Activated CD8-positive, alpha-beta T cell treated with anti-CD3 and anti-CD28 coated beads for 36 hours (primary cell): ENCODE measurements at regions not wholly inside any gene's neighbourhood (a gene's known extent, or its start where the extent isn't known, plus 50 kb on each side); places are given as distances from the start of the nearest gene placed in this dataset.

ENCODE experiments used
- ATAC-seq: fragments of 200-7000 bp; cut with Tn5 transposase; one replicate; pipeline ENCODE4 v1.10.0; 2021; ENCODE audit warnings: mild to moderate bottlenecking, moderate library complexity
- CTCF ChIA-PET: fragments of 350-600 bp; sonication (Branson Sonifier 250); formaldehyde crosslinking; loops from one replicate; lab custom pipeline; 2021; ENCODE audit warnings: antibody characterized with exemption; lab: Charles Lee
- POLR2A ChIA-PET: fragments of 350-600 bp; sonication (Branson Sonifier 250); formaldehyde crosslinking; loops from one replicate; lab custom pipeline; 2021; ENCODE audit warnings: antibody characterized with exemption; lab: Charles Lee
- DNase-seq: peaks from one replicate; pipeline ENCODE4 v3.0.0-alpha.2; 2020
- H3K27ac Mint-ChIP-seq: one replicate; pipeline ENCODE4 v1.8.0; 2021; ENCODE audit warnings: mild to moderate bottlenecking, mixed read lengths
- H3K27me3 Mint-ChIP-seq: one replicate; pipeline ENCODE4 v1.8.0; 2021; ENCODE audit warnings: mixed read lengths
- H3K36me3 Mint-ChIP-seq: one replicate; pipeline ENCODE4 v1.8.0; 2021; ENCODE audit warnings: low read depth, mixed read lengths
- H3K4me1 Mint-ChIP-seq: one replicate; pipeline ENCODE4 v1.8.0; 2021; ENCODE audit warnings: low read depth, mixed read lengths
- H3K4me3 Mint-ChIP-seq: one replicate; pipeline ENCODE4 v1.8.0; 2021; ENCODE audit warnings: mild to moderate bottlenecking, moderate library complexity, mixed read lengths
- H3K9me3 Mint-ChIP-seq: one replicate; pipeline ENCODE4 v1.8.0; 2021; ENCODE audit warnings: mixed read lengths
- intact Hi-C: fragments of 100-400 bp; cut with micrococcal nuclease; formaldehyde crosslinking; loops from one replicate; pipeline ENCODE4 v1.10.0; 2022
- TF ChIP-seq, protein P1 (sequence below): fragments of 200-600 bp; IDR thresholded peaks from one replicate; pipeline ENCODE4 v1.8.0; 2022; ENCODE audit warnings: antibody characterized with exemption, mild to moderate bottlenecking

DNA sequence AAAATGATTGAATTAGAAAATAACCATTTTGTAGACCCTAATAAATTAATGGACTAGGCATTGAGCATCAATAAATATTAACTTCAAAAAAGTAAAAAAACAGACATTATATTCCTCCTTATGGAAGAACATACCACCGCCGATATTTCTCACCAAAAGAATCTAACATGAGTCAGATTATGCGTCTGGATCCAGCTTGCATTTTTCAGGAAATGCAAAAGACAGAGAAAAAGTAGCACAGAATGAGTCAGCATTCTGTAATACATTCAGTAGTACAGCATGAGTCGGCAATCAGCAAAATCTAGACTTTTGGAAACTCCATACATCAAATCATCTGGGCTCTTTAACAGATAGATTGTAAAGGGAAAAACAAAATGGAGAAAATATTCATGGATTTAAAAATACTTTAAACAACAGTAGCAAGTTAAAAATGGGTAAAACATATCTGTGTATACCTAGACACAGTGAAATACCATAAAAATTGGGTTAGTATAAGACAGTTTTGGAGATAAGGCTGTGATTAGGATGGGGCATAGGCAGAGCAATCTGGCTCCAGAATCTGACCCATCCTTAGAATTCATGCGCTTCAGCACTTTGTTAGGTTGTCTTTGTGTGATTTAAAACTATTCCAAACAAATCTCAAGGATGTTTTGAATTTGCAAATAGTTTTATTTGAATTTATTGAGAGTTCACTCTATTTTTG lies 633.0 kb upstream of the FAM241A start:
- TF ChIP-seq, protein P1, sequence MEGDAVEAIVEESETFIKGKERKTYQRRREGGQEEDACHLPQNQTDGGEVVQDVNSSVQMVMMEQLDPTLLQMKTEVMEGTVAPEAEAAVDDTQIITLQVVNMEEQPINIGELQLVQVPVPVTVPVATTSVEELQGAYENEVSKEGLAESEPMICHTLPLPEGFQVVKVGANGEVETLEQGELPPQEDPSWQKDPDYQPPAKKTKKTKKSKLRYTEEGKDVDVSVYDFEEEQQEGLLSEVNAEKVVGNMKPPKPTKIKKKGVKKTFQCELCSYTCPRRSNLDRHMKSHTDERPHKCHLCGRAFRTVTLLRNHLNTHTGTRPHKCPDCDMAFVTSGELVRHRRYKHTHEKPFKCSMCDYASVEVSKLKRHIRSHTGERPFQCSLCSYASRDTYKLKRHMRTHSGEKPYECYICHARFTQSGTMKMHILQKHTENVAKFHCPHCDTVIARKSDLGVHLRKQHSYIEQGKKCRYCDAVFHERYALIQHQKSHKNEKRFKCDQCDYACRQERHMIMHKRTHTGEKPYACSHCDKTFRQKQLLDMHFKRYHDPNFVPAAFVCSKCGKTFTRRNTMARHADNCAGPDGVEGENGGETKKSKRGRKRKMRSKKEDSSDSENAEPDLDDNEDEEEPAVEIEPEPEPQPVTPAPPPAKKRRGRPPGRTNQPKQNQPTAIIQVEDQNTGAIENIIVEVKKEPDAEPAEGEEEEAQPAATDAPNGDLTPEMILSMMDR = no peak
- no peaks in the 10 kb centered on the region for H3K27me3 Mint-ChIP-seq
- no peak overlapping the region for H3K4me3 Mint-ChIP-seq
- H3K9me3 Mint-ChIP-seq = no peaks in the 10 kb centered on the region
- POLR2A ChIA-PET = no interaction called here
- CTCF ChIA-PET = no interaction called here
- H3K36me3 Mint-ChIP-seq = no peaks in the 10 kb centered on the region
- H3K27ac Mint-ChIP-seq = no peak overlapping the region
- ATAC-seq = no peak
- DNase-seq = no peak
- no peaks in the 10 kb centered on the region for H3K4me1 Mint-ChIP-seq
- intact Hi-C loops = no loop called here

DNA sequence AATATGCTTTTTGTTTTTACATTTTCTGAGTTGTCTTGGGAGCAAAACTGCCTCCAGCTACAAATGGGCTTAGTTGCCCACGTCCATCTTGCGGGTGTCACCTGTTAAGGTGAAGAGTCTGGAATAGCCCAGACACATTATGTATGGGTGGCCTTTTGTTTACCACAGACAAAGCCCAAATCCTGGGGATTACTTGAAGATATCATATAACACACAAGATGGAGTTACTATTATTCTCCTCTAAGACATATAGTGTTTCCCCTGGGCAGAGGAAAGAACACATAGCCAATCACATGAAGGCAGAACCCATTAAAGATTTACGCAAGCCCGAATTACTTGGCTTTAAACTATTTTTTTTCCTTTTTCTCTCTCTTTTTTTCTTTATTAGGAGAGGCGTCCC lies 625.6 kb upstream of the FAM241A start:
- Mint-ChIP-seq H3K27me3 (no peaks in the 10 kb centered on the region), H3K27ac (no peak overlapping the region), H3K36me3 (no peaks in the 10 kb centered on the region), H3K9me3 (peaks cover 5% of the 10 kb centered on the region), H3K4me3 (no peak overlapping the region), H3K4me1 (no peaks in the 10 kb centered on the region)
- POLR2A ChIA-PET = interaction anchor here (0.6 kb wide), 1 partner anchor 8 kb away, joined by 3 read pairs; no protein-coding TSS in a partner anchor
- TF ChIP-seq, protein P1 = no peak
- ATAC-seq (no peak), DNase-seq (no peak)
- intact Hi-C loops = no loop called here
- CTCF ChIA-PET = no interaction called here

DNA sequence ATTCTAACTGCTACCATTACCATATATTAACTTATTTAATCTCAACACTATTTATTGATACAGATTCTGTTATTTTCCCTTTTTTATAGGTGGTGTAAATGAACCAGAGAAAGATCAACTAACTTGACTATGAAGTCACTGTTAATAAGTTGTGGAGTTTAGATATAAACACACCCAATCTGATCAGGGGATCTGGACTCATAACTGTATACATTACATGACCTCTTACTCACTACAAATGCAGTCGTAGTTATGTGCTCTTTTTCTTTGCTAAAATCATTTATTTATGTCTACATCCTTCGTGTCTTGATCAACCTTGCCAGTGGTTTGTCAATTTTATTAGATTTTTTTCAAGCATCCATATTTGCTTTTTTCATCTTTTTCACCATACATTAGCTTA lies 614.8 kb upstream of the FAM241A start:
- ATAC-seq (no peak), DNase-seq (no peak)
- Mint-ChIP-seq H3K4me1 (no peaks in the 10 kb centered on the region), H3K4me3 (no peak overlapping the region), H3K27ac (no peak overlapping the region), H3K27me3 (no peaks in the 10 kb centered on the region), H3K9me3 (peaks cover 8% of the 10 kb centered on the region), H3K36me3 (no peaks in the 10 kb centered on the region)
- ChIA-PET POLR2A (no interaction called here), CTCF (no interaction called here)
- intact Hi-C loops = no loop called here
- TF ChIP-seq, protein P1 = no peak

DNA sequence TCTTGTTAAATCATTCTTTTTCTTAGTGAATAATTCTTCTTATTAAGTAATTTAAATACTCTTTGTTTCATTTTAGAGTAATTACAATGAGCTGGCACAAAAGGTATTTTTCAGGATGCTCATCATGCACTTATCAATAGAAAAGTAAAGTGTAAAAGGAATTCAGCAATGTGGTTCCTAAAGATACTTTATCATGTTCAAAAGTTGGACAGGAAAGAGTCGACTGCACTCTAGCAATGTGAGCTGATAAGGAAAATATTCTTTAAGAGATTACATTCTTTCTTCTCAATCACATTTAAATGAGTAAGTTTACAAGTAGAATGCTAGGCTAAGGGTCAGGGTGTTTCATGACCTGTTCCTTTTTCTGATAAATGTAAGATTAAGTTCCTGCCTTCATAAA lies 609.5 kb upstream of the FAM241A start:
- Mint-ChIP-seq H3K27ac (no peak overlapping the region), H3K36me3 (no peaks in the 10 kb centered on the region), H3K4me3 (no peak overlapping the region), H3K9me3 (peaks cover 4% of the 10 kb centered on the region), H3K4me1 (no peaks in the 10 kb centered on the region), H3K27me3 (no peaks in the 10 kb centered on the region)
- ChIA-PET POLR2A (no interaction called here), CTCF (no interaction called here)
- DNase-seq (no peak), ATAC-seq (no peak)
- intact Hi-C loops = no loop called here
- TF ChIP-seq, protein P1 = no peak

DNA sequence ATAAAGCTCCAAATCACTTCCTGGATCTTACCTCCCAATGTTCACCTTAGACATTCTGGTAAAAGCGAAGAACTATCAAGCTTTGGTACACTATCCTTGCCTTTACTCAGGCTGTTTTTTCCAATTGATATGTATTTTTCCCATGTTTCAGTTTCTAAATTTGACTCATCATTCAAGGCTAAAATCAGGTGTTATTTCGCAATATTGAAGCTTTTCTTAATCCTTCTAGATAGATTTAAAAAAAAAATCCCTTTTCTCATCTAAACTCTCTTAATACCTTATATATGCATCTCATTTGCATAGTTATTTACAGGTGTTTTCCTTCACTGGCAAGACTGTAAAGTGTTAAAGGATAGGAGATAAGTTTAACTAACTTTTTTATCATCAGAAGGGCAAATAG lies 608.1 kb upstream of the FAM241A start:
- POLR2A ChIA-PET = no interaction called here
- TF ChIP-seq, protein P1 = no peak
- Mint-ChIP-seq H3K36me3 (no peaks in the 10 kb centered on the region), H3K27me3 (no peaks in the 10 kb centered on the region), H3K4me1 (no peaks in the 10 kb centered on the region), H3K9me3 (peaks cover 3% of the 10 kb centered on the region), H3K27ac (no peak overlapping the region), H3K4me3 (no peak overlapping the region)
- CTCF ChIA-PET = no interaction called here
- no peak for DNase-seq
- intact Hi-C loops = no loop called here
- no peak for ATAC-seq
